ENCODE measurements at regions not wholly inside any gene's neighbourhood (a gene's known extent, or its start where the extent isn't known, plus 50 kb on each side); places are given as distances from the start of the nearest gene placed in this dataset.

- no TSS peak for BruUV-seq (replicated peaks)
- POLR2A ChIA-PET, result interaction anchor here (0.6 to 1.9 kb wide), 8 partner anchors 15 to 673 kb away, joined by 3 to 12 read pairs (median 4); partner anchors contain the start of gene GLI3
- peaks cover 14% of the 10 kb centered on the region for H3K9me3 Mint-ChIP-seq (ENCODE audit: unreplicated experiment)
- intact Hi-C loops (cut with micrococcal nuclease), result loop anchor here (1.0 to 10.0 kb wide), 3 partner anchors 310 to 635 kb away; no protein-coding TSS in a partner anchor
- CTCF ChIA-PET, result interaction anchor here (0.8 to 2.8 kb wide), 14 partner anchors 12 to 635 kb away, joined by 3 to 17 read pairs (median 8); no protein-coding TSS in a partner anchor
- no peak for TF ChIP-seq CTCF (IDR thresholded peaks at IDR 0.05; ENCODE audit: unreplicated experiment)
- H3K4me3 Mint-ChIP-seq (ENCODE audit: unreplicated experiment), result no peak overlapping the region
- H3K36me3 Mint-ChIP-seq (ENCODE audit: insufficient read depth, unreplicated experiment), result no peaks in the 10 kb centered on the region
- no peak for DNase-seq (ENCODE audit: unreplicated experiment)
- H3K27ac Mint-ChIP-seq (ENCODE audit: low read depth, unreplicated experiment), result no peak overlapping the region
- H3K4me1 Mint-ChIP-seq (ENCODE audit: insufficient read depth, unreplicated experiment), result peaks cover 15% of the 10 kb centered on the region
- H3K27me3 Mint-ChIP-seq (ENCODE audit: insufficient read depth, unreplicated experiment), result no peaks in the 10 kb centered on the region
Observed at GRCh38 chr7:42575171-42575570, 336.7 kb downstream of the C7orf25 start.

GRCh38 chr7:42574685-42575084 is 337.2 kb downstream of the C7orf25 start:
- intact Hi-C loops (cut with micrococcal nuclease), result loop anchor here (1.0 to 10.0 kb wide), 8 partner anchors 117 to 634 kb away; partner anchors contain the start of gene GLI3
- peaks cover 15% of the 10 kb centered on the region for H3K4me1 Mint-ChIP-seq (ENCODE audit: insufficient read depth, unreplicated experiment)
- peaks cover 15% of the 10 kb centered on the region for H3K9me3 Mint-ChIP-seq (ENCODE audit: unreplicated experiment)
- no TSS peak for BruUV-seq (replicated peaks)
- CTCF ChIA-PET, result interaction anchor here (0.6 to 2.8 kb wide), 19 partner anchors 12 to 634 kb away, joined by 3 to 17 read pairs (median 4); no protein-coding TSS in a partner anchor
- no peaks in the 10 kb centered on the region for H3K36me3 Mint-ChIP-seq (ENCODE audit: insufficient read depth, unreplicated experiment)
- peak; percentile 31 for DNase-seq (ENCODE audit: unreplicated experiment)
- peak; percentile 43 for TF ChIP-seq CTCF (IDR thresholded peaks at IDR 0.05; ENCODE audit: unreplicated experiment)
- POLR2A ChIA-PET, result interaction anchor here (0.7 to 1.9 kb wide), 9 partner anchors 16 to 559 kb away, joined by 3 to 12 read pairs (median 4); partner anchors contain the start of gene GLI3
- no peaks in the 10 kb centered on the region for H3K27me3 Mint-ChIP-seq (ENCODE audit: insufficient read depth, unreplicated experiment)
- H3K4me3 Mint-ChIP-seq (ENCODE audit: unreplicated experiment), result no peak overlapping the region
- no peak overlapping the region for H3K27ac Mint-ChIP-seq (ENCODE audit: low read depth, unreplicated experiment)

- Mint-ChIP-seq H3K4me3 (ENCODE audit: unreplicated experiment) (no peak overlapping the region), H3K9me3 (ENCODE audit: unreplicated experiment) (peaks cover 9% of the 10 kb centered on the region), H3K27me3 (ENCODE audit: insufficient read depth, unreplicated experiment) (no peaks in the 10 kb centered on the region), H3K27ac (ENCODE audit: low read depth, unreplicated experiment) (peak overlapping the region; percentile 46), H3K36me3 (ENCODE audit: insufficient read depth, unreplicated experiment) (no peaks in the 10 kb centered on the region), H3K4me1 (ENCODE audit: insufficient read depth, unreplicated experiment) (peaks cover 15% of the 10 kb centered on the region)
- POLR2A ChIA-PET, result interaction anchor here (0.7 to 1.9 kb wide), 12 partner anchors 14 to 558 kb away, joined by 3 to 12 read pairs (median 4); partner anchors contain the start of gene GLI3
- intact Hi-C loops (cut with micrococcal nuclease), result loop anchor here (1.0 to 10.0 kb wide), 7 partner anchors 117 to 631 kb away; partner anchors contain the start of gene GLI3
- BruUV-seq (replicated peaks), result no TSS peak
- no peak for TF ChIP-seq CTCF (IDR thresholded peaks at IDR 0.05; ENCODE audit: unreplicated experiment)
- CTCF ChIA-PET, result interaction anchor here (0.6 to 2.8 kb wide), 24 partner anchors 13 to 633 kb away, joined by 3 to 17 read pairs (median 4); no protein-coding TSS in a partner anchor
- peak; percentile 52 for DNase-seq (ENCODE audit: unreplicated experiment)
Observed at GRCh38 chr7:42573881-42574672, 337.1 kb upstream of the GLI3 start.

GRCh38 chr7:42572561-42572960 is 335.6 kb upstream of the GLI3 start:
- intact Hi-C loops (cut with micrococcal nuclease), result loop anchor here (10.0 kb wide), 1 partner anchor 312 kb away; no protein-coding TSS in a partner anchor
- DNase-seq (ENCODE audit: unreplicated experiment), result no peak
- Mint-ChIP-seq H3K27ac (ENCODE audit: low read depth, unreplicated experiment) (no peak overlapping the region), H3K4me3 (ENCODE audit: unreplicated experiment) (no peak overlapping the region), H3K27me3 (ENCODE audit: insufficient read depth, unreplicated experiment) (no peaks in the 10 kb centered on the region), H3K36me3 (ENCODE audit: insufficient read depth, unreplicated experiment) (no peaks in the 10 kb centered on the region), H3K4me1 (ENCODE audit: insufficient read depth, unreplicated experiment) (peaks cover 15% of the 10 kb centered on the region), H3K9me3 (ENCODE audit: unreplicated experiment) (peaks cover 8% of the 10 kb centered on the region)
- CTCF ChIA-PET, result interaction anchor here (0.6 to 1.2 kb wide), 8 partner anchors 10 to 632 kb away, joined by 3 to 5 read pairs (median 3); no protein-coding TSS in a partner anchor
- no TSS peak for BruUV-seq (replicated peaks)
- TF ChIP-seq CTCF (IDR thresholded peaks at IDR 0.05; ENCODE audit: unreplicated experiment), result no peak
- POLR2A ChIA-PET, result interaction anchor here (1.3 kb wide), 1 partner anchor 299 kb away, joined by 3 read pairs; no protein-coding TSS in a partner anchor
